HL-60 (cell line): ENCODE measurements at regions not wholly inside any gene's neighbourhood (a gene's known extent, or its start where the extent isn't known, plus 50 kb on each side); places are given as distances from the start of the nearest gene placed in this dataset.

ENCODE experiments used
- DNase-seq, 2 experiments: peaks; one replicate each; pipeline ENCODE4 v3.0.0-alpha.2; 2010 to 2020; ENCODE audit warnings: low read depth in 1 of 2, low spot score in 1 of 2
- H3K27ac ChIP-seq: fragments of 250-450 bp; sonication (Bioruptor Pico); replicated peaks from 2 replicates; pipeline ENCODE4 v1.5.1; 2020; ENCODE audit warnings: mild to moderate bottlenecking, moderate library complexity
- H3K27me3 ChIP-seq: fragments of 250-450 bp; sonication (Bioruptor Pico); 2 replicates; pipeline ENCODE4 v1.5.1; 2021; ENCODE audit warnings: mild to moderate bottlenecking, moderate library complexity; ENCODE audit not compliant: insufficient read depth, poor library complexity, severe bottlenecking
- H3K4me3 ChIP-seq: replicated peaks from 2 replicates; pipeline ENCODE4 v1.5.1; 2011; ENCODE audit warnings: mild to moderate bottlenecking, control low read depth, low read length; ENCODE audit not compliant: insufficient read depth
- CTCF ChIP-seq: IDR thresholded peaks from one replicate; pipeline ENCODE4 v1.5.1; 2011; ENCODE audit warnings: low read length, control low read depth, inconsistent platforms; ENCODE audit not compliant: insufficient read depth
- GABPA ChIP-seq: IDR thresholded peaks from 2 replicates; pipeline ENCODE4 v1.6.1; 2012; ENCODE audit warnings: low read depth
- POLR2AphosphoS5 ChIP-seq: IDR thresholded peaks from 2 replicates; pipeline ENCODE4 v1.6.1; 2012; ENCODE audit warnings: low read depth
- REST ChIP-seq: IDR thresholded peaks from 2 replicates; pipeline ENCODE4 v1.6.1; 2012; ENCODE audit warnings: low read depth; ENCODE audit not compliant: insufficient replicate concordance
- SPI1 ChIP-seq: IDR thresholded peaks from 2 replicates; pipeline ENCODE4 v1.6.1; 2012; ENCODE audit warnings: low read depth, mild to moderate bottlenecking, borderline replicate concordance

GRCh38 chr3:159144472-159144871 is 342.6 kb downstream of the MFSD1 start:
- Histone ChIP-seq H3K27me3 (no peaks in the 10 kb centered on the region), H3K4me3 (no peak overlapping the region), H3K27ac (no peak overlapping the region)
- no peak for DNase-seq
- no peak for TF ChIP-seq POLR2AphosphoS5
- no peak for TF ChIP-seq GABPA
- TF ChIP-seq SPI1, result no peak
- TF ChIP-seq REST, result no peak
- no peak for TF ChIP-seq CTCF

GRCh38 chr3:159144891-159145290 is 343.0 kb downstream of the MFSD1 start:
- Histone ChIP-seq H3K4me3 (no peak overlapping the region), H3K27ac (no peak overlapping the region), H3K27me3 (no peaks in the 10 kb centered on the region)
- no peak for DNase-seq
- TF ChIP-seq GABPA, result no peak
- TF ChIP-seq REST, result no peak
- no peak for TF ChIP-seq POLR2AphosphoS5
- TF ChIP-seq SPI1, result no peak
- no peak for TF ChIP-seq CTCF

- DNase-seq, result no peak
- Histone ChIP-seq H3K27ac (no peak overlapping the region), H3K27me3 (no peaks in the 10 kb centered on the region), H3K4me3 (no peak overlapping the region)
- TF ChIP-seq REST (no peak), CTCF (no peak), POLR2AphosphoS5 (no peak), SPI1 (no peak), GABPA (no peak)
Observed at GRCh38 chr3:159146392-159146791, 344.5 kb downstream of the MFSD1 start.
